Tibial artery (tissue), 4 donors: ENCODE measurements at regions not wholly inside any gene's neighbourhood (a gene's known extent, or its start where the extent isn't known, plus 50 kb on each side); places are given as distances from the start of the nearest gene placed in this dataset.
"Not testable (repeated sequence)": the region's sequence is repeated elsewhere in the genome, so short reads cannot be mapped to it uniquely, and the experiment has no call there.

Experiments
- DNase-seq, 2 donors: peaks; one replicate each; pipeline ENCODE4 v3.0.0-alpha.2; 2019
- H3K27ac ChIP-seq, 2 donors: fragments of 200-600 bp; sonication (generic) in 1 of 2; 1 replicate in 1 of 2; 2 replicates in 1 of 2; pipeline ENCODE4 v1.5.1; 2018 to 2019; ENCODE audit warnings: mild to moderate bottlenecking in 1 of 2
- H3K27me3 ChIP-seq, 2 donors: fragments of 200-600 bp; sonication (generic) in 1 of 2; one replicate each; pipeline versions ENCODE4 v1.5.1 to v1.6.0; 2016 to 2019
- H3K36me3 ChIP-seq, 3 donors: fragments of 200-600 bp; sonication (generic) in 2 of 3; one replicate each; pipeline ENCODE4 v1.5.1; 2016 to 2019; ENCODE audit warnings: mild to moderate bottlenecking in 2 of 3
- H3K4me1 ChIP-seq, 4 donors: fragments of 200-600 bp; sonication (generic) in 2 of 4; 1 replicate in 3 of 4; 2 replicates in 1 of 4; pipeline ENCODE4 v1.5.1; 2016 to 2019
- H3K4me3 ChIP-seq, 2 donors: fragments of 200-600 bp; sonication (generic) in 1 of 2; 1 replicate in 1 of 2; 2 replicates in 1 of 2; pipeline ENCODE4 v1.5.1; 2018 to 2019; ENCODE audit warnings: mild to moderate bottlenecking in 2 of 2
- H3K9me3 ChIP-seq, 3 donors: fragments of 200-600 bp; sonication (generic) in 1 of 3; one replicate each; pipeline ENCODE4 v1.5.1; 2016 to 2019
- intact Hi-C: fragments of 100-400 bp; cut with DNase I; formaldehyde crosslinking; loops from one replicate; pipeline ENCODE4 v1.15.0; 2023; ENCODE audit warnings: low total_unique reads
- TF ChIP-seq, protein P1 (sequence below), 2 experiments: fragments of 200-600 bp in 1 of 2; fragments of 450-650 bp in 1 of 2; IDR thresholded peaks; one replicate each; pipeline ENCODE4 v1.5.1; 2017 to 2019; ENCODE audit warnings: antibody characterized with exemption in 2 of 2, mild to moderate bottlenecking in 1 of 2, moderate library complexity in 1 of 2

DNA sequence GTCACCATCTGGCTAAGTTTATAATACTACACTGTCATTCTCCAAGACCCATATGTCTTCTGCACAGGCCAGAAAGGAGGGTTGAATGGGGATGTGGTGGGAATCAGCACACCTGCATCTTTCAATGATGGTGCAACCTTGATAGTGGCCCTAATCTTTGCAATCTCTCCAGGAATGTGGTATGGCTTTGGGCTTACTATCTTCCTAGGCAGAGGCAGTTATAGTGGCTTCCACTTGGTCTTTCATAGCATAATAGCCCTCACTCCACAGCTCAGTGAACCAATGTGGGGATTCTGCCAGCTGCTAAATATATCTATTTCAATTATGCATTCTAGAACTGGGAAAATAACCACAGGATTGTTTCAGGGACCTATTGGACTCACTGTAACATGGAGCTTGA lies 61.8 kb upstream of the ATP2B1 start:
- H3K27me3 ChIP-seq: no peaks in the 10 kb centered on the region
- H3K9me3 ChIP-seq: no peaks in the 10 kb centered on the region
- TF ChIP-seq, protein P1, sequence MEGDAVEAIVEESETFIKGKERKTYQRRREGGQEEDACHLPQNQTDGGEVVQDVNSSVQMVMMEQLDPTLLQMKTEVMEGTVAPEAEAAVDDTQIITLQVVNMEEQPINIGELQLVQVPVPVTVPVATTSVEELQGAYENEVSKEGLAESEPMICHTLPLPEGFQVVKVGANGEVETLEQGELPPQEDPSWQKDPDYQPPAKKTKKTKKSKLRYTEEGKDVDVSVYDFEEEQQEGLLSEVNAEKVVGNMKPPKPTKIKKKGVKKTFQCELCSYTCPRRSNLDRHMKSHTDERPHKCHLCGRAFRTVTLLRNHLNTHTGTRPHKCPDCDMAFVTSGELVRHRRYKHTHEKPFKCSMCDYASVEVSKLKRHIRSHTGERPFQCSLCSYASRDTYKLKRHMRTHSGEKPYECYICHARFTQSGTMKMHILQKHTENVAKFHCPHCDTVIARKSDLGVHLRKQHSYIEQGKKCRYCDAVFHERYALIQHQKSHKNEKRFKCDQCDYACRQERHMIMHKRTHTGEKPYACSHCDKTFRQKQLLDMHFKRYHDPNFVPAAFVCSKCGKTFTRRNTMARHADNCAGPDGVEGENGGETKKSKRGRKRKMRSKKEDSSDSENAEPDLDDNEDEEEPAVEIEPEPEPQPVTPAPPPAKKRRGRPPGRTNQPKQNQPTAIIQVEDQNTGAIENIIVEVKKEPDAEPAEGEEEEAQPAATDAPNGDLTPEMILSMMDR (IDR thresholded peaks at IDR 0.05): no peak
- no peaks in the 10 kb centered on the region for H3K36me3 ChIP-seq
- no peak overlapping the region for H3K27ac ChIP-seq
- H3K4me3 ChIP-seq: no peak overlapping the region
- H3K4me1 ChIP-seq: no peaks in the 10 kb centered on the region
- DNase-seq: no peak
- intact Hi-C loops: no loop called here

DNA sequence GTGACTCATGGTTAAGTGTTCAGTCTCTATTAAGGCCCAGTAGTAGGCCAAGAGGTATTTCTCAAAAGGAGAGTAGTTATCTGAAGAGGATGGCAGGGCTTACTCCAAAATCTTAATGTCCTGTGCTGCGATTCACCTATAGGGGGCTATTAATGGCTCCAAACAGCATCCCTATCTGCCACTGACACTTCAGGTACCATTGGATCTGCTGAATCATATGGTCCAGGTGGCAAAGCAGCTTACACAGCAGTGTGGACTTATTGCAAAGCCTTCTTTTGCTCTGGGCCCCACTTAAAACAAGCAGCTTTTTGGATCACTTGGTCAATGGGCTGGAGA lies 60.8 kb upstream of the ATP2B1 start:
- Histone ChIP-seq H3K27me3 (no peaks in the 10 kb centered on the region), H3K9me3 (no peaks in the 10 kb centered on the region), H3K36me3 (no peaks in the 10 kb centered on the region), H3K27ac (no peak overlapping the region), H3K4me1 (no peaks in the 10 kb centered on the region), H3K4me3 (no peak overlapping the region)
- no peak for DNase-seq
- TF ChIP-seq, protein P1 (IDR thresholded peaks at IDR 0.05): no peak
- intact Hi-C loops: no loop called here

DNA sequence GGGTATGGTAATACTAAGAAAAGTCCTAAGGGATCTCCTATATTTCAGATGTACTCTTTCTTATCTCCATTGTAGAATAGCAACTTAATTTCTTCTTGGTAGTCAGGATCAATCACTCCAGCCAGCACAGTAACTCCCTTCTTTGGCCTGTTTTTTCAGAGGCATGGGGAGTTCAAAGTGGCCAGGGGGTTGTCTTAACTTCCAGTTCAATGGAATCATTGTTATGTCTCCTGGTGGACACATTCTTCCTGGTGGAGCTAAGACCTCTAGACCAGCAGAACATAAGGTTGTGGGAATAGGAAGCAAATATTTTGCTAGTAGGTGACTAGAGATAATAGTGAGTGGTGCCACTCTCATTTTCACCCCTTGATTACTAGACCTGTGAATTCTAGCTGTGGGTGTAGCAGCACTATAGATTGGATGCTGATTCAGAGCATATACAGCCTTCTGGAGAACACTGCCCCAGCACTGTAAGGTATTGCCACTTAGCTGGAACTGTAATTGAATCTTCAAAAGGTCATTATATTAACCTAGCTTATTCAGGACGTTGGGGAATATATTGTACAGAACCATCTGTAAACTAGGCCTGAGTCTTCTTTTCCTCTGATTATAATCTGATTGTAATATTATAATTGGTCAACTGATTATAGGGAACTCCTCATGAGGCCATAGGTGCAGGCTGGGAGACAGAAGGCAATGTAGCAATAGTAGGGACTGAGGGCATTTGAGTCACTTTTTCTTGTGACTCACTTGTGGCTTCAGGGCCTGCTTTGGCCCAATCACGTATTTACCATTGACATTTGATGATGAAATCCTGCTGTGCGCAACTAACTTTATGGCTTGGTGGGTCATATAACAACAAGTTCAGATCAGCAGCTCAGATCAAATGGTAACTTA lies 60.2 kb upstream of the ATP2B1 start:
- Histone ChIP-seq H3K4me1 (no peaks in the 10 kb centered on the region), H3K27me3 (no peaks in the 10 kb centered on the region), H3K27ac (no peak overlapping the region), H3K36me3 (no peaks in the 10 kb centered on the region), H3K4me3 (no peak overlapping the region), H3K9me3 (no peaks in the 10 kb centered on the region)
- intact Hi-C loops: no loop called here
- TF ChIP-seq, protein P1 (IDR thresholded peaks at IDR 0.05): no peak
- no peak for DNase-seq

DNA sequence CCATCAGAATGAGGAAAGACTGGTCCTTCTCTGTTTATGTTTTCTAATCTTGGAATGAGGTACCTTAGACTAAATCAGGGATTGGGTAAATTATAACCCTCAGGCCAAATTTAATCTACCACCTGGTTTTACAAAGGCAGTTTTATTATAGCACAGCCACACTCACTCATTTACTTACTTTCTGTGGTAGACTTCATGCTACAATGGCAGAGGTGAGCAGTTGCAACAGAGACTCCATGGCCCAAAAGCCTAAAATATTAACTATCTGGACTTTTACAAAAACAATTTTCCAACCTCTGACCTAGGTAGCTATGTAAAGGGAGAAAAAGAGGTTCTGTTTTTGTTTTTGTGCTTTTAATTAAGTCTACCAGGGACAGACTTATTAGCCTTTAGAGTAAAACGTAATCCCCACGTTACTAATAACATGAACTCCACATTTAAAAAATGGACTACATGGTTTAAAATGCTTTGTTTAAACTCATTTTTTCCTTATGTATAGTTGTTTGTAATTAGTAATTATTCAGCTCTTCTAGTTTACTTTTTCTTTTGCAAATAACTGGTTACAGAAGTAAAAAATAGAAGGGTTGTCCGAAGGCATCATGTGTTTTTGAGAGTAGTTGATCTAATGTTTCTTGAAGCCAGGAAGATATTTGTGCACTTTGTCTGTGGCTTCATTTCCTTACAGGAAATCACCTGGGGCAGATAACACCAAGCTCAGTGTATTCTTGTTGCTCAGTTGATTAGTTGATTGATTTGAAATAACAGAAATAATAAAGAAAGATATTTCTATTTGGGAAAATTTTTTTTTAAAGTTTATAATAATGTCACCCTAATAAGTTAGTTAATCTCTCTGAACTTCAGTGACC lies 57.6 kb upstream of the ATP2B1 start:
- Histone ChIP-seq H3K4me3 (no peak overlapping the region), H3K27ac (no peak overlapping the region), H3K9me3 (no peaks in the 10 kb centered on the region), H3K4me1 (no peaks in the 10 kb centered on the region), H3K27me3 (no peaks in the 10 kb centered on the region), H3K36me3 (no peaks in the 10 kb centered on the region)
- TF ChIP-seq, protein P1 (IDR thresholded peaks at IDR 0.05): no peak
- intact Hi-C loops: no loop called here
- DNase-seq: no peak

DNA sequence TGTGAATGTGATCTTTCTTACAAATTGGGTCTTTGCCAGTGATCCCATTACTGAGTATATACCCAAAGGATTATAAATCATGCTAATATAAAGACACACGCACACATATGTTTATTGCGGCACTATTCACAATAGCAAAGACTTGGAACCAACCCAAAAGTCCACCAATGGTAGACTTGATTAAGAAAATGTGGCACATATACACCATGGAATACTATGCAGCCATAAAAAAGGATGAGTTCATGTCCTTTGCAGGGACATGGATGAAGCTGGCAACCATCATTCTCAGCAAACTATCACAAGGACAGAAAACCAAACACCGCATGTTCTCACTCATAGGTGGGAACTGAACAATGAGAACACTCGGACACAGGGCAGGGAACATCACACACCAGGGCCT lies 55.5 kb upstream of the ATP2B1 start:
- H3K4me3 ChIP-seq, H3K27ac ChIP-seq, intact Hi-C loops, H3K9me3 ChIP-seq, DNase-seq, H3K36me3 ChIP-seq, H3K4me1 ChIP-seq, H3K27me3 ChIP-seq: not testable (repeated sequence)
